Activated CD4-positive, alpha-beta T cell treated with anti-CD3 and anti-CD28 coated beads, Interleukin-2, amount 10 ng/mL, durations not matched to agents 24 days and 14 days (primary cell): ENCODE measurements at regions not wholly inside any gene's neighbourhood (a gene's known extent, or its start where the extent isn't known, plus 50 kb on each side); places are given as distances from the start of the nearest gene placed in this dataset.
A peak's percentile ranks its signal among the peaks of the same experiment; 100 is the strongest.

Experiments
- DNase-seq: peaks from one replicate; pipeline ENCODE4 v3.0.0; 2022
- H3K27ac Mint-ChIP-seq: one replicate; pipeline ENCODE4 v1.8.0; 2022; ENCODE audit warnings: mild to moderate bottlenecking, mixed read lengths
- H3K27me3 Mint-ChIP-seq: one replicate; pipeline ENCODE4 v1.8.0; 2022; ENCODE audit warnings: mixed read lengths
- H3K36me3 Mint-ChIP-seq: one replicate; pipeline ENCODE4 v1.8.0; 2022; ENCODE audit warnings: low read depth, mild to moderate bottlenecking, mixed read lengths
- H3K4me1 Mint-ChIP-seq: one replicate; pipeline ENCODE4 v1.8.0; 2021; ENCODE audit warnings: mixed read lengths
- H3K4me3 Mint-ChIP-seq: one replicate; pipeline ENCODE4 v1.8.0; 2022; ENCODE audit warnings: mild to moderate bottlenecking, moderate library complexity, mixed read lengths
- H3K9me3 Mint-ChIP-seq: one replicate; pipeline ENCODE4 v1.8.0; 2021; ENCODE audit warnings: mixed read lengths
- intact Hi-C: fragments of 100-400 bp; cut with micrococcal nuclease; formaldehyde crosslinking; loops from one replicate; pipeline ENCODE4 v1.15.1; 2023

DNA sequence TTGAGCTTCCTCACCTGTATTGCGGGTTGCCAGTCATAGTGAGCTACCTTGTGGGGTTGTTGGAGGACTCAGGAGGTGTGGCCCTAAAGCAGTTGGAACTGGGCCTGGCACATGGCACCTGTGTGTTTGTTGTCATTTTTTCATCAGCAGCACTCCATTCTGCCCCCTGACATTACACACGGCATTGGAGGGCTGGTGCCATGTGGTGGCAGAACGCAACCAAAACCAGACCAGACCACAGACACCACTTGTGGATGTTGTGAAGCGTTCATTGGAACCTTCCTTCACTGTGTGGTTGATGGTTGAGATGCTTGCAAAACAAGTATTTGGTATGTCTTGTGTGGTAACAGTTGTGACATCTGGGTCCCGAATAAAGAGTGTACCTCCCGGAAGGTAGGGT is 113.2 kb upstream of the ERCC6L2 start:
- H3K9me3 Mint-ChIP-seq: peaks cover 4% of the 10 kb centered on the region
- peaks cover 2% of the 10 kb centered on the region for H3K4me1 Mint-ChIP-seq
- H3K27ac Mint-ChIP-seq: no peak overlapping the region
- peaks cover 18% of the 10 kb centered on the region for H3K27me3 Mint-ChIP-seq
- DNase-seq: no peak
- no peaks in the 10 kb centered on the region for H3K36me3 Mint-ChIP-seq
- intact Hi-C loops: no loop called here
- no peak overlapping the region for H3K4me3 Mint-ChIP-seq

DNA sequence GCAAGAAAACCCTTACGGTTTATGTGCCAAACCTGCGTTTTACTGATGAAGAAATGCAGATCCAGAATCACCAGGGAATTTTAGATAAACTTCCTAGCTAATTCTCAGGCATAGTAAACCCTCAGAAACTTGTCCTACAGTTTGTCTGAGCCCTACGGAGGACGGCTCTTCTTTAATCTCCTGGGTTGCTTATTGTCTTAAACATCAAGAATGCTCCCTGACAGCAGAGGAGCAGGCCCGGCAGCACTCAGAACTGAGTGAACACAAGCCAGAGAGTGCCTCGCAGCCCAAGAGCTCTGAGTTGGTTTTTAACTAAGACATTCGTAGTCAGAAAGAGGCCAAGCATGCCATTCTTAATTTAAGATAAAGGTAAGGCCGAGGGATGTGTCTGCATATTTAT is 114.7 kb upstream of the ERCC6L2 start:
- Mint-ChIP-seq H3K27me3 (peaks cover 23% of the 10 kb centered on the region), H3K4me1 (peaks cover 2% of the 10 kb centered on the region), H3K27ac (no peak overlapping the region), H3K9me3 (peaks cover 4% of the 10 kb centered on the region), H3K4me3 (no peak overlapping the region), H3K36me3 (no peaks in the 10 kb centered on the region)
- DNase-seq: no peak
- intact Hi-C loops: no loop called here

DNA sequence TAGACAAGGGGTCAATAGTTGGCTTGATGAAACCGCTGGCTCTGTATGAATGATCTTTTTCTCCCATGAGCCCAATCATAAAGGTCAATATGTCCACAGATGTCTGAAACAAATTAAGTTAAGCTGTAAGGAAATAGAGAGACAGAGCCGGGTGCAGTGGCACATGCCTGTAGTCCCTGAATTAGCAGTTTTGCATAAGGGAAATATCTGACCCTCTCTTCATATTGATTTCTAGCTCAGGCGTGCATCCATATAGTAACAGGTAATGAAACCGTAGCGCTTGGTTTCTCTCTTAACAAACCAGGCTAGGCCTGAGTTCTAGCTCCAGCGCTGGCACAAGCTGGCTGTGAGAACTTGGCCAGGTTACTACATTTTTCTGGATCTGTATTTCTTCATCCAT is 118.1 kb upstream of the ERCC6L2 start:
- Mint-ChIP-seq H3K9me3 (peaks cover under 1% of the 10 kb centered on the region), H3K27me3 (peaks cover 48% of the 10 kb centered on the region), H3K4me1 (peaks cover under 1% of the 10 kb centered on the region), H3K4me3 (no peak overlapping the region), H3K36me3 (no peaks in the 10 kb centered on the region), H3K27ac (no peak overlapping the region)
- DNase-seq: no peak
- intact Hi-C loops: no loop called here

DNA sequence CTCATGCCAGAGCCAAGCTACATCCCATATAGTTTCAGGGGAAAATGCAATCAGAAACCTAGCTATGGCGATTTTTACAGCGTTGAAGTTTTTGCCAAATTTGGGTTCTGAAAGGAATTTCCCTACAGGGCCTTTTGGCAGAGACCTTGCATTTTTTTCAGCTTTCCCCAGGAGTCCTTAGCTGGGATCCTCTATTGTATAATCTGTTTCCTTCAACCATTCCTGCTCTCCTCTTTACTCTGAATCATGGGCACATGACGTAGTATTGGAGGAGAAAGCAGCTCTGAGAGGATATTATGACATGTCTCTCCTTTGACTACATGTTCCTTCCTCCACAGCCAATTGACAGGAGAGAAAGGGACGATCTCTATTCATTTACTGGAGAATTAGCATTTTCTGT is 118.5 kb upstream of the ERCC6L2 start:
- Mint-ChIP-seq H3K36me3 (no peaks in the 10 kb centered on the region), H3K27me3 (peaks cover 49% of the 10 kb centered on the region), H3K9me3 (no peaks in the 10 kb centered on the region), H3K4me1 (no peaks in the 10 kb centered on the region), H3K4me3 (no peak overlapping the region), H3K27ac (no peak overlapping the region)
- intact Hi-C loops: no loop called here
- no peak for DNase-seq

DNA sequence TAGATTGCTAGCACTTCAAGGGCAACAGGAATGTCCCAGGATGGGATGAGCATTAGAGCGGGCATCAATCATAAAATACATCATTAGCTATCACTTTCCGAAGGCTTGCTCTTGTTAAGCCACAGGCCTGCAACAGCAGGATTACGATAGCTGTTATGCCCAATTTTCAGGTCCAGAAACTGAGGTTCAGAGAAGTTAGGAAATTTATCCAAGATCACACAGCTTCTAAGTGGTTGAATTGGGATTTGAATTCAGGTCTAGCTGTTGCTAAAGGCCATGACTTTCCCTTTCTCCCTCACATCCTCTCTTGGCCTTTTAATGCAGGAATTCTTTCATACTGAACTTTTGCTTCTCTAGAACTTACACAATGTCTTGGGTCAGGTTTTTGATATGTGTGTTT is 119.4 kb upstream of the ERCC6L2 start:
- peaks cover 1% of the 10 kb centered on the region for H3K4me1 Mint-ChIP-seq
- no peak overlapping the region for H3K27ac Mint-ChIP-seq
- H3K4me3 Mint-ChIP-seq: no peak overlapping the region
- DNase-seq: no peak
- no peaks in the 10 kb centered on the region for H3K9me3 Mint-ChIP-seq
- intact Hi-C loops: no loop called here
- peaks cover 50% of the 10 kb centered on the region for H3K27me3 Mint-ChIP-seq
- no peaks in the 10 kb centered on the region for H3K36me3 Mint-ChIP-seq

DNA sequence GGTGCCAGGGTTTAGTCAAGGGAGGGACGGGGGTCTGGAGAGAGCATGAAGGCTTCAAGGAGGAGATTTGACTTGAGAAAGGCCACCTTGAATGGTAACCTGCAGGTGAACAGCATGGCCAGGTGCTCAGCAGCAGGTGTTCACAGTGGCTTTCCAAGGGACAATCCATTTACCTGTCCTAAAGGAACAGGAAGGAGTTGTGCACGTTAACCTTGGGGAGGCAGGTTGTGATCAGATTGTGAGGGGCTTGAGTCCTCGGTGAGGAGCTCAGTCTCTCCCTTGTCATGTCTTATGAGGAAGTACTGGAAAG is 120.1 kb upstream of the ERCC6L2 start:
- H3K36me3 Mint-ChIP-seq: no peaks in the 10 kb centered on the region
- H3K4me1 Mint-ChIP-seq: peaks cover 7% of the 10 kb centered on the region
- no peaks in the 10 kb centered on the region for H3K9me3 Mint-ChIP-seq
- intact Hi-C loops: no loop called here
- no peak for DNase-seq
- no peak overlapping the region for H3K4me3 Mint-ChIP-seq
- H3K27ac Mint-ChIP-seq: no peak overlapping the region
- peaks cover 52% of the 10 kb centered on the region for H3K27me3 Mint-ChIP-seq

DNA sequence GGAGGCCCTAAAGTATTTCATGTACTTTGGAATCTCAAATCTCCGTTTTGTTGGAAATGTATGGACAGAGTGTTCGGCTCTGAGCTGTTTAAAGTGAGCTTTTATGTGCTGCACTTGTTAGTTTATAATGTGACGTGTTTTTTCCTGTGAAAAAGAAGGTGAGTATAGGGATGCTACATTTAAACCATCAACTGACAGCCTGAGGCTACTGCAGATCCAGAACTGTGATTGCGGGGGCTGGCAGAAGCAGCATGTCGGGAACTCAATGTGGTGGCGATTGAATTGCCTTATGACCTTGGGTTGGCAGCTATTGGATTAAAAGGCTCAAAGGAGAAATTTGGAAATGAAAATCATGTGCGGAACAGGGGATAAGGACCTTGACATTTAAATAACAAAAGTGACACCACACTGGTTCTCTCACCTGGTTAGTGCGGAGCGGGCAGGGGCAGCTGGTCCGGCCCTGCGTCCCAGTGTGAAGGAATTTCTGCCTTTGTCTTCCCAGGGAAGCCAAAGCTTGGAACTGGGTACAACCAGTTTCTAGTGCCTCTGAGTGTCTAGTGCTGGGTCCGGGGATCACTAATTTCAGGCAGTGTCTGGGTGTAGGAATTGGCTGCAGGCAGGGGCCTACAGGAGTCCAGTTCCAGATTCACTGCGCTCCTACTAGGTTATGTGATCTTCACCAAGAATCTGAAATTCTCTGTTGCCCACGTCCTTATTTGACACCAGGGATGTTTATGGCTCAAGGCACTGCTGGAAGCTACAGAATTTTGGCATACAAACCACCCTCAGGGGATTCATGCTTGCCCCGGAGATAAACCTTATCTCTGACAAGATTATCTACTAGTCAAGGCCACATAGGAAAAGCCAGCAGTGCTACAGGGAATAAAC is 120.7 kb upstream of the ERCC6L2 start:
- intact Hi-C loops: no loop called here
- no peak overlapping the region for H3K4me3 Mint-ChIP-seq
- no peaks in the 10 kb centered on the region for H3K9me3 Mint-ChIP-seq
- no peaks in the 10 kb centered on the region for H3K36me3 Mint-ChIP-seq
- DNase-seq: no peak
- H3K27ac Mint-ChIP-seq: no peak overlapping the region
- peaks cover 10% of the 10 kb centered on the region for H3K4me1 Mint-ChIP-seq
- H3K27me3 Mint-ChIP-seq: peaks cover 49% of the 10 kb centered on the region

DNA sequence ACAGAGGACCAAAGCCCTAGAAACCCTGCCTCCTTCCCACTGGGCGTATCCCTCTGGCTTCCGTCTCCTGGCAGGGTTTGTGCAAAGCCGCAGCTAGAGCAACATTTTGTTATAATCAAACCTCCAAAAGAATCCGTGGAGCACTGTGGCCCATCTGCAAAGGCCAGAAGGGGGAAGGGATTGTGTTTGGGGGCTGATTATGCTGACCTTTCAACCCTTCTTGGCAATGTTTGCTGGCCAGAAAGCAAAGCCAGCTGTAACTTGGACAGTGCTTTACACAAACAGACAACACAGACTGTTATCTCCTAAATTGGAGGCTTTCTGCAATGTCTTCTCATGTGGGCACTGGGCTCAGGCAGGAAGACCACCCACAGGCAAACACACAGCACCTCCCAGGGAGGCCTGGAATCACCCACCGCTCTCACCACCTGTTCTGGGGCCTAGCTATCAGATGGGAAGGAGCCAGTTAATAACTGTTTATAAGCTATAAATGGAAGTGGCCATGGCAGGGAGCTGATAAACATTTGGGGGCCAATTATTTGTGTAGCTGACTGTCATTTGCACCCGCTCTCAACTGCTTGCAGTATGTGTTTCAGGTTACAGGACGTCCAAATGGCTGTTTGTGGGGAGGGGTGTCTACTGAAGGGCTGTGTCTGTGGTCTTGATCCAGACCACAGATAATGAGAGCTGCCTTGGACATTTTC is 121.6 kb upstream of the ERCC6L2 start:
- peaks cover 46% of the 10 kb centered on the region for H3K27me3 Mint-ChIP-seq
- no peak overlapping the region for H3K4me3 Mint-ChIP-seq
- H3K4me1 Mint-ChIP-seq: peaks cover 13% of the 10 kb centered on the region
- H3K9me3 Mint-ChIP-seq: no peaks in the 10 kb centered on the region
- DNase-seq: no peak
- no peak overlapping the region for H3K27ac Mint-ChIP-seq
- intact Hi-C loops: no loop called here
- H3K36me3 Mint-ChIP-seq: no peaks in the 10 kb centered on the region

DNA sequence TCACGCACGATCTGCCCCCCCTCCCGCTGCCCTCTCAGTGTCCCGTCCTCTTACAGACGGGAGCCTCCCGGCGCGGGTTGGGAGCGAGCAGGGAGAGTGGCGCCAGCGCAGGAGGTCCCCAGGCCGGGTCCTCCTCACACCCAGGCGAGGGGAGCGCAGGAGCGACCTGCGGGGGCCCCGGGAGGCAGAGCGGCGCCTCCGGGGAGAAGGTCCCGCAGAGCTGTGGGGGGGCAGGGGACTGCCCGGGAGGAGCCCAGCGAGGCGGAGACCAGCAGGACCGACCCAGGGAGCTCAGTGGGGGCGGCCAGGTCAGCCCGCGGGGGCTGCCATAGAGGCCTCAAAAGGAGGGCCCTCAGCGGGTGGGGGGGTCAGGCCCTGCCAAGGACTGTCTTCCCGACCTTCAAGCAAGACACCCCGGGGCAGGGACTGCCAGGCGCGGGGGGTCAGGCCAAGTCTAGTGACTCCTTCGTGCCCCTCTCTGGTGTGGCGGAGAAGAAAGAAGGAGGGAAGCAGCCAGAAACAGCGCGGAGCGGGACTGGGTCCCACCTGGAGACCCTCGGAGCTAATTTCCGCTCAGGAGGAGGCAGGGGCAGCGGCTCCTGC is 123.3 kb upstream of the ERCC6L2 start:
- peaks cover 13% of the 10 kb centered on the region for H3K4me1 Mint-ChIP-seq
- no peaks in the 10 kb centered on the region for H3K9me3 Mint-ChIP-seq
- intact Hi-C loops: no loop called here
- peaks cover 44% of the 10 kb centered on the region for H3K27me3 Mint-ChIP-seq
- no peak overlapping the region for H3K4me3 Mint-ChIP-seq
- H3K36me3 Mint-ChIP-seq: no peaks in the 10 kb centered on the region
- H3K27ac Mint-ChIP-seq: no peak overlapping the region
- no peak for DNase-seq

DNA sequence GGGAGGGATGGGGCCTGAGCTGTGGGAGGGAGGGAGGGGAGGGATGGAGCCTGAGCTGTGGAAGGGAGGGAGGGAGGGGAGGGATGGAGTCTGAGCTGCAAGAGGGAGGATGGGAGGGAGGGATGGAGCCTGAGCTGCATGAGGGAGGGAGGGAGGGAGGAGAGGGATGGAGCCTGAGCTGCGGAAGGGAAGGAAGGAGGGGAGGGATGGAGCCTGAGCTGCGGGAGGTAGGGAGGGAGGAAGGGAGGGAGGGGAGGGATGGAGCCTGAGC is 124.0 kb upstream of the ERCC6L2 start:
- H3K27ac Mint-ChIP-seq: no peak overlapping the region
- H3K9me3 Mint-ChIP-seq: peaks cover 2% of the 10 kb centered on the region
- peaks cover 44% of the 10 kb centered on the region for H3K27me3 Mint-ChIP-seq
- no peak for DNase-seq
- intact Hi-C loops: no loop called here
- H3K4me3 Mint-ChIP-seq: no peak overlapping the region
- H3K36me3 Mint-ChIP-seq: no peaks in the 10 kb centered on the region
- peaks cover 13% of the 10 kb centered on the region for H3K4me1 Mint-ChIP-seq

DNA sequence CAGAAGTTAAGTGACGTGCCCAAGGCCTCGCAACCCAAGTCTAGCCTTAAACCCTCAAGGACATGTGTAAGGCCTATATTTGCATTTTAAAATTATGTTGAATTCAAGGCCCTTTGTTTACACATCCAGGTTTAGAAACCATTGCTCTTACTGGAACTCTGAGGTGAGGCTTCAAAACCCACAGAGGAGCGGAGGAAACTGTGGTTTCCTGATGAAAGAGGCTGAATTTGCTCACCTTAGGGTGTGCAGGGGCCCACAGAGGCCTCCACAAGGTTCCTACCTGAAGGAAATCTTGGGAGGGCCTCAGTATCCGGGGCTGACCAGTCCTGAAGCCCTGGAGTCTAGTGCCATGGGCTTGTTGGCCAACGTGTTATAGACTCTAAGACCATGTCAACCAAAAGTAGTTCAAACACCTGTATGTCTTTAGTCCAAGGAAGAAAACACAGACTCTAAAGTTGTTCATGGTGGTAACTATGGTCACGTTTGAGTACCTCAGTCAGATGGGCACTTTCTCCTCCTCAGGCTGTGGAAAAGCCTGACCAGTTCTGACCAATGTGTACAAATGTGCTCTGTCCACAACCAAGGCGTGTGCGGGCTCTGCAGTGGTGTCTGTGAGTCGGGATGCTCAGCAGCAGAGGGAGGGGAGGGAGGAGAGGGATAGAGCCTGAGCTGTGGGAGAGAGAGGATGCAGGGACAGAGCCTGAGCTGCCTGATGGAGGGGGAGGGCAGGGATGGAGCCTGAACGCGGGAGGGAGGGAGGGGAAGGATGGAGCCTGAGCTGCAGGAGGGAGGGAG is 124.6 kb upstream of the ERCC6L2 start:
- peak; percentile 86 for DNase-seq
- peak overlapping the region; percentile 40 for H3K4me3 Mint-ChIP-seq
- H3K27me3 Mint-ChIP-seq: peaks cover 46% of the 10 kb centered on the region
- peaks cover 13% of the 10 kb centered on the region for H3K4me1 Mint-ChIP-seq
- no peaks in the 10 kb centered on the region for H3K36me3 Mint-ChIP-seq
- H3K9me3 Mint-ChIP-seq: peaks cover 5% of the 10 kb centered on the region
- H3K27ac Mint-ChIP-seq: no peak overlapping the region
- intact Hi-C loops: loop anchor here (1.0 kb wide), 1 partner anchor 27 kb away; no protein-coding TSS in a partner anchor

DNA sequence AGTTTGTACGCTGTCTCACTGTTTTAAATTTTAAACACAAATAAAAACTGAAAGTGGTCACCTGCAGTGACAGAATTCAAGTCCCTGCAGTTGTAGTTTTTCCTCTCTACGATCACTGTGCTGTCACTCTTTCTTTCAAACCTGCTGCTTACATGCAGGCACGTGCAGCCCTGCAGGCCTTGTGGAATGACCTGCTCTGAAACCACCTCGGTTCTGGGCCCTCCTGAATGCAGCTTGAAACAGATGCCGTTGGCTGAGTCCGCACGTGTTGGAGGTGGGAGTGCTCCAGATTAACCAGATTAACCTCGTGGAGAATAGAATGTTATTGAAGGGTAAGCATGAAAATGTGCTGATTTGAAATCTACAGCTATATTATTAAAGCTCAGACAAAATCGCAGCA is 126.0 kb upstream of the ERCC6L2 start:
- H3K27ac Mint-ChIP-seq: no peak overlapping the region
- H3K9me3 Mint-ChIP-seq: peaks cover 5% of the 10 kb centered on the region
- no peak for DNase-seq
- no peak overlapping the region for H3K4me3 Mint-ChIP-seq
- intact Hi-C loops: no loop called here
- H3K27me3 Mint-ChIP-seq: peaks cover 40% of the 10 kb centered on the region
- H3K4me1 Mint-ChIP-seq: peaks cover 13% of the 10 kb centered on the region
- H3K36me3 Mint-ChIP-seq: no peaks in the 10 kb centered on the region

DNA sequence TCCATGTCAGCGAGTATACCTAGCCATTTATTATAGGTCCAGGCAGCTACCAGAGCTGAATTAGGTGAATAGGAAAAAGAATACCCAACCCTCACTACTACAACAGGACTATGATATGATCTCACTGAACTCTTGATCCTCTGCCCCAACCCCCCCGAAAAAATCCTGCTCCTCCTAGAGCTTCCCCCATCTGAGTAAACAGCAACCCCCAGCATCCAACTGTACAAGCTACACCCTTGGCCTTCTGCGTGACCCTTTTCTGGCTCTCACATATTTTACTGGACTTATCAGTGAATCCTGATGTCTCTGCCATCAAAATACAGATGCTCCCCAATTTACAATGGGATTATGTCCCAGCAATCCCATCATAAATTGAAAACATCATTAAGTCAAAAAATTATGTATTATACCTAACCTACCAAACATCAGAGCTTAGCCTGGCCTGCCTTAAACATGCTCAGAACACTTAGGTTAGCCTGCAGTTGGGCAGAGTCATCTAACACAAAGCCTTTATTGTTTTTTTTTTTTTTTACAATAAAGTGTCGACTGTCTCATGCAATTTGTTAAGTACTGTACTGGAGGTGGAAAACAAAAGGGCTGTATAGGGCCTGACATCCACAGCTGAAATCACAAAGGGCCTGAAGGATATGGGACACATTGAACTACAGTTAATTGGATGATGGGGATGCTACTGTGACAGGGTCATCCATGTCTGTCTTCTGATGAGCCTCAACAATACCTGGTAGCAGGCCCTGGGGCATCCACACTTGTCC is 128.9 kb upstream of the ERCC6L2 start:
- no peak overlapping the region for H3K4me3 Mint-ChIP-seq
- intact Hi-C loops: no loop called here
- H3K9me3 Mint-ChIP-seq: peaks cover 5% of the 10 kb centered on the region
- peaks cover 39% of the 10 kb centered on the region for H3K27me3 Mint-ChIP-seq
- peaks cover 13% of the 10 kb centered on the region for H3K4me1 Mint-ChIP-seq
- DNase-seq: no peak
- H3K27ac Mint-ChIP-seq: no peak overlapping the region
- no peaks in the 10 kb centered on the region for H3K36me3 Mint-ChIP-seq
